Neural crest cell (in vitro differentiated cells): ENCODE measurements at regions not wholly inside any gene's neighbourhood (a gene's known extent, or its start where the extent isn't known, plus 50 kb on each side); places are given as distances from the start of the nearest gene placed in this dataset.

Experiments used
- DNase-seq: peaks from one replicate; pipeline ENCODE4 v3.0.0; 2021; ENCODE audit warnings: low read depth, mixed read lengths, low spot score
- H3K27ac Mint-ChIP-seq: one replicate; pipeline ENCODE4 v1.8.0; 2021; ENCODE audit warnings: mild to moderate bottlenecking, mixed read lengths; ENCODE audit not compliant: unreplicated experiment
- H3K27me3 Mint-ChIP-seq: 2 replicates; pipeline ENCODE4 v1.8.0; 2021; ENCODE audit warnings: low read depth, mild to moderate bottlenecking, mixed read lengths
- H3K36me3 Mint-ChIP-seq: 2 replicates; pipeline ENCODE4 v1.8.0; 2021; ENCODE audit warnings: low read depth, mild to moderate bottlenecking, mixed read lengths
- H3K4me1 Mint-ChIP-seq: 2 replicates; pipeline ENCODE4 v1.8.0; 2021; ENCODE audit warnings: mixed read lengths
- H3K4me3 Mint-ChIP-seq: one replicate; pipeline ENCODE4 v1.8.0; 2021; ENCODE audit warnings: mild to moderate bottlenecking, mixed read lengths
- H3K9me3 Mint-ChIP-seq: 2 replicates; pipeline ENCODE4 v1.8.0; 2021; ENCODE audit warnings: mixed read lengths
- TF ChIP-seq, protein P1 (sequence below): fragments of 200-600 bp; sonication (generic); conservative IDR thresholded peaks from 2 replicates; pipeline ENCODE4 v1.5.0; 2021; ENCODE audit warnings: antibody characterized with exemption, mild to moderate bottlenecking

- Mint-ChIP-seq H3K4me3 (no peak overlapping the region), H3K27ac (no peak overlapping the region), H3K4me1 (no peaks in the 10 kb centered on the region), H3K36me3 (peaks cover 2% of the 10 kb centered on the region), H3K9me3 (peaks cover 10% of the 10 kb centered on the region), H3K27me3 (no peaks in the 10 kb centered on the region)
- no peak for DNase-seq
- TF ChIP-seq, protein P1, sequence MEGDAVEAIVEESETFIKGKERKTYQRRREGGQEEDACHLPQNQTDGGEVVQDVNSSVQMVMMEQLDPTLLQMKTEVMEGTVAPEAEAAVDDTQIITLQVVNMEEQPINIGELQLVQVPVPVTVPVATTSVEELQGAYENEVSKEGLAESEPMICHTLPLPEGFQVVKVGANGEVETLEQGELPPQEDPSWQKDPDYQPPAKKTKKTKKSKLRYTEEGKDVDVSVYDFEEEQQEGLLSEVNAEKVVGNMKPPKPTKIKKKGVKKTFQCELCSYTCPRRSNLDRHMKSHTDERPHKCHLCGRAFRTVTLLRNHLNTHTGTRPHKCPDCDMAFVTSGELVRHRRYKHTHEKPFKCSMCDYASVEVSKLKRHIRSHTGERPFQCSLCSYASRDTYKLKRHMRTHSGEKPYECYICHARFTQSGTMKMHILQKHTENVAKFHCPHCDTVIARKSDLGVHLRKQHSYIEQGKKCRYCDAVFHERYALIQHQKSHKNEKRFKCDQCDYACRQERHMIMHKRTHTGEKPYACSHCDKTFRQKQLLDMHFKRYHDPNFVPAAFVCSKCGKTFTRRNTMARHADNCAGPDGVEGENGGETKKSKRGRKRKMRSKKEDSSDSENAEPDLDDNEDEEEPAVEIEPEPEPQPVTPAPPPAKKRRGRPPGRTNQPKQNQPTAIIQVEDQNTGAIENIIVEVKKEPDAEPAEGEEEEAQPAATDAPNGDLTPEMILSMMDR, result no peak
These were observed 1180.6 kb upstream of the GBE1 start for GRCh38 chr3:82942041-82942440.

GRCh38 chr3:82940124-82940523 is 1178.7 kb upstream of the GBE1 start:
- Mint-ChIP-seq H3K27ac (no peak overlapping the region), H3K9me3 (peaks cover 13% of the 10 kb centered on the region), H3K36me3 (peaks cover 2% of the 10 kb centered on the region), H3K4me1 (no peaks in the 10 kb centered on the region), H3K27me3 (no peaks in the 10 kb centered on the region), H3K4me3 (no peak overlapping the region)
- DNase-seq, result no peak
- TF ChIP-seq, protein P1, result no peak

- no peak overlapping the region for H3K27ac Mint-ChIP-seq
- TF ChIP-seq, protein P1, result no peak
- DNase-seq, result no peak
- H3K36me3 Mint-ChIP-seq, result no peaks in the 10 kb centered on the region
- no peaks in the 10 kb centered on the region for H3K27me3 Mint-ChIP-seq
- no peaks in the 10 kb centered on the region for H3K4me1 Mint-ChIP-seq
- no peak overlapping the region for H3K4me3 Mint-ChIP-seq
- H3K9me3 Mint-ChIP-seq, result peaks cover 10% of the 10 kb centered on the region
These were observed 1178.1 kb upstream of the GBE1 start for GRCh38 chr3:82939491-82940097.

- Mint-ChIP-seq H3K4me1 (no peaks in the 10 kb centered on the region), H3K36me3 (no peaks in the 10 kb centered on the region), H3K27me3 (no peaks in the 10 kb centered on the region), H3K9me3 (peaks cover 3% of the 10 kb centered on the region), H3K27ac (no peak overlapping the region), H3K4me3 (no peak overlapping the region)
- TF ChIP-seq, protein P1, result no peak
- no peak for DNase-seq
These were observed 1177.4 kb upstream of the GBE1 start for GRCh38 chr3:82938821-82939328.

DNA sequence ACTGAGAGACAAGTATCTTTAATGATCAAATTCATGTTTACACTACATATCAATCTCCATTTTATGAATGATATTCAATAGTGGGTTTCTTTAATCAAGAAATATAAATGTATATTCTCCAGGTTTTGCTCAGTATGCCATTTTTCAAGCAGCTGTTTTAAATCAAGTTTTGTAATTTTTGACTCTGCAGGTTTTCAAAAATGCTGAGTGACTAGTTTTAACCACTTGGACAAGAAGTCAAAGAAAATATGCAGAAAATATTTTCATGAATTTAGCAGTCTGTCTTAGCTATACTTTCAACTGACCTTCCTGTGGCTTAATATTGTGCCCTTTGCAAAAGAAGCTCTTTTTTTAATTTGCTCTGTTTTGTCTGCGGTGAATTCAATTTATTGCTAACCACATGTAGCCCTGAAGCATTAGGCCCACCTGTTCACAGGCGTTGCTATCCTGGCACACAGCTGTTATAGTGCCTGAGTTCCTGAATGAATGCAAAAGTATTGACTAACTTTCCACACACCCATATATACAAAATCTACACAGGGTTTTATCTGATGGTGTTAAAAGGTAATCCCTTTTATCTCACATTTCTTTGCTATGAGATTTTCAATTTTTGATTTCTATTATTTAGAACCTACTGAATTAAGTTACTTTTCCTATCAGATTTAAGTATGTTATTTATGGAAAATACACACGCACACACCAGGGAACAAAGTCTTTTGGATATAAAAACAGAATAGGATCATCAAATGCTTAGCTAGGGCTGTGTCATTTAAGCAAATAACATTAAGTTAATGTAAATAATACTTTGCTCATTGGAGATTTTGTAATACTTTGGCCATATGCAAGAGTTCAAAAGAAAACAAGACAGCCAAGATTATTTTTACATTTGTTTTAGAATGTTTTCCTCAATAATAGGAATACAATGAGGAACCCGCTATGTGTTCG is 1166.1 kb upstream of the GBE1 start:
- Mint-ChIP-seq H3K4me3 (no peak overlapping the region), H3K36me3 (no peaks in the 10 kb centered on the region), H3K27me3 (no peaks in the 10 kb centered on the region), H3K4me1 (no peaks in the 10 kb centered on the region), H3K9me3 (peaks cover 4% of the 10 kb centered on the region), H3K27ac (no peak overlapping the region)
- DNase-seq, result no peak
- TF ChIP-seq, protein P1, result no peak
